WTC11 (cell line): ENCODE measurements at regions not wholly inside any gene's neighbourhood (a gene's known extent, or its start where the extent isn't known, plus 50 kb on each side); places are given as distances from the start of the nearest gene placed in this dataset.

Experiments used
- ATAC-seq: fragments of 200-7000 bp; cut with Tn5 transposase; 2 replicates; pipeline ENCODE4 v1.10.0; 2021; ENCODE audit warnings: mild to moderate bottlenecking, moderate library complexity
- CTCF ChIA-PET: fragments of 300-600 bp; sonication (Branson Sonifier 250); formaldehyde crosslinking; loops from one replicate; lab custom pipeline; 2021; ENCODE audit warnings: antibody characterized with exemption; lab: Charles Lee
- POLR2A ChIA-PET: fragments of 350-600 bp; sonication (Branson Sonifier 250); formaldehyde crosslinking; loops from one replicate; lab custom pipeline; 2021; ENCODE audit warnings: antibody characterized with exemption; lab: Charles Lee
- DNase-seq: peaks from one replicate; pipeline ENCODE4 v3.0.0; 2021; ENCODE audit warnings: low spot score
- H3K27ac Mint-ChIP-seq: 2 replicates; pipeline ENCODE4 v1.8.0; 2021; ENCODE audit warnings: mixed read lengths
- H3K27me3 Mint-ChIP-seq: 2 replicates; pipeline ENCODE4 v1.8.0; 2021; ENCODE audit warnings: low read depth, mild to moderate bottlenecking, moderate library complexity, mixed read lengths
- H3K36me3 Mint-ChIP-seq: 2 replicates; pipeline ENCODE4 v1.8.0; 2021; ENCODE audit warnings: mixed read lengths
- H3K4me1 Mint-ChIP-seq: 2 replicates; pipeline ENCODE4 v1.8.0; 2022; ENCODE audit warnings: mixed read lengths
- H3K4me3 Mint-ChIP-seq: 2 replicates; pipeline ENCODE4 v1.8.0; 2021; ENCODE audit warnings: mild to moderate bottlenecking, moderate library complexity, mixed read lengths
- H3K9me3 Mint-ChIP-seq: 2 replicates; pipeline ENCODE4 v1.8.0; 2021; ENCODE audit warnings: mixed read lengths
- ELF4 ChIP-seq: sonication (generic); formaldehyde crosslinking; IDR thresholded peaks from 2 replicates; pipeline ENCODE4 v1.8.1; 2022; ENCODE audit warnings: low read depth, mild to moderate bottlenecking, moderate library complexity, missing genetic modification reagents
- FOXJ3 ChIP-seq: sonication (generic); formaldehyde crosslinking; IDR thresholded peaks from 2 replicates; pipeline ENCODE4 v1.9.0; 2021; ENCODE audit warnings: missing genetic modification reagents, mild to moderate bottlenecking, borderline replicate concordance
- GRHL2 ChIP-seq: fragments of 250-450 bp; sonication (Bioruptor Pico); IDR thresholded peaks from 2 replicates; pipeline ENCODE4 v1.8.0; 2022; ENCODE audit warnings: mild to moderate bottlenecking, moderate library complexity; ENCODE audit not compliant: insufficient replicate concordance, severe bottlenecking
- IRF1 ChIP-seq: sonication (generic); formaldehyde crosslinking; IDR thresholded peaks from 2 replicates; pipeline ENCODE4 v1.8.0; 2023; ENCODE audit warnings: missing genetic modification reagents
- MXD4 ChIP-seq: fragments of 250-450 bp; sonication (Bioruptor Pico); IDR thresholded peaks from 2 replicates; pipeline ENCODE4 v1.8.0; 2021; ENCODE audit warnings: mild to moderate bottlenecking, moderate library complexity, borderline replicate concordance
- MYBL2 ChIP-seq: sonication (generic); formaldehyde crosslinking; IDR thresholded peaks from 2 replicates; pipeline ENCODE4 v1.8.1; 2023; ENCODE audit warnings: mild to moderate bottlenecking, moderate library complexity, missing genetic modification reagents
- NFATC4 ChIP-seq: fragments of 250-450 bp; sonication (Bioruptor Pico); IDR thresholded peaks from 2 replicates; pipeline ENCODE4 v1.9.0; 2021; ENCODE audit warnings: mild to moderate bottlenecking
- PRRX2 ChIP-seq: fragments of 250-450 bp; sonication (Bioruptor Pico); IDR thresholded peaks from 2 replicates; pipeline ENCODE4 v1.8.0; 2021; ENCODE audit warnings: mild to moderate bottlenecking
- RELA ChIP-seq: sonication (generic); formaldehyde crosslinking; IDR thresholded peaks from 2 replicates; pipeline ENCODE4 v1.8.1; 2022; ENCODE audit warnings: missing genetic modification reagents, mild to moderate bottlenecking, borderline replicate concordance
- RORB ChIP-seq: fragments of 250-450 bp; sonication (Bioruptor Pico); IDR thresholded peaks from 2 replicates; pipeline ENCODE4 v1.9.0; 2021; ENCODE audit warnings: mild to moderate bottlenecking
- SMAD3 ChIP-seq: sonication (generic); formaldehyde crosslinking; IDR thresholded peaks from 2 replicates; pipeline ENCODE4 v1.8.0; 2022; ENCODE audit warnings: missing genetic modification reagents, mild to moderate bottlenecking, borderline replicate concordance
- SMAD4 ChIP-seq: sonication (generic); formaldehyde crosslinking; IDR thresholded peaks from 2 replicates; pipeline ENCODE4 v1.8.0; 2022; ENCODE audit warnings: mild to moderate bottlenecking, missing genetic modification reagents
- TEAD4 ChIP-seq: sonication (generic); formaldehyde crosslinking; IDR thresholded peaks from 2 replicates; pipeline ENCODE4 v1.8.0; 2022; ENCODE audit warnings: mild to moderate bottlenecking, missing genetic modification reagents
- TP53 ChIP-seq: sonication (generic); formaldehyde crosslinking; IDR thresholded peaks from 2 replicates; pipeline ENCODE4 v1.8.1; 2023; ENCODE audit warnings: mild to moderate bottlenecking, missing genetic modification reagents
- ZNF138 ChIP-seq: sonication (generic); formaldehyde crosslinking; conservative IDR thresholded peaks from 2 replicates; pipeline ENCODE4 v1.8.1; 2022; ENCODE audit warnings: mild to moderate bottlenecking, moderate library complexity, missing genetic modification reagents
- ZNF396 ChIP-seq: fragments of 250-450 bp; sonication (Bioruptor Pico); IDR thresholded peaks from 2 replicates; pipeline ENCODE4 v1.8.0; 2021; ENCODE audit warnings: mild to moderate bottlenecking, moderate library complexity, borderline replicate concordance
- ZNF416 ChIP-seq: fragments of 250-450 bp; sonication (Bioruptor Pico); IDR thresholded peaks from 2 replicates; pipeline ENCODE4 v1.9.0; 2021; ENCODE audit warnings: mild to moderate bottlenecking, inconsistent platforms
- TF ChIP-seq, protein P1 (sequence below): sonication (generic); formaldehyde crosslinking; IDR thresholded peaks from 2 replicates; pipeline ENCODE4 v1.8.1; 2023; ENCODE audit warnings: mild to moderate bottlenecking, missing genetic modification reagents
- TF ChIP-seq, protein P2 (sequence below): sonication (generic); formaldehyde crosslinking; IDR thresholded peaks from 2 replicates; pipeline ENCODE4 v1.8.0; 2022; ENCODE audit warnings: mild to moderate bottlenecking, missing genetic modification reagents
- TF ChIP-seq, protein P3 (sequence below): fragments of 250-450 bp; sonication (Bioruptor Pico); IDR thresholded peaks from 2 replicates; pipeline ENCODE4 v1.9.0; 2021; ENCODE audit warnings: mild to moderate bottlenecking
- TF ChIP-seq, protein P4 (sequence below): fragments of 250-450 bp; sonication (Bioruptor Pico); IDR thresholded peaks from 2 replicates; pipeline ENCODE4 v2.1.2; 2022; ENCODE audit warnings: mild to moderate bottlenecking, moderate library complexity
- TF ChIP-seq, protein P5 (sequence below): sonication (generic); formaldehyde crosslinking; IDR thresholded peaks from 2 replicates; pipeline ENCODE4 v1.8.1; 2022; ENCODE audit warnings: low read depth, missing genetic modification reagents, borderline replicate concordance
- TF ChIP-seq, protein P6 (sequence below): sonication (generic); formaldehyde crosslinking; conservative IDR thresholded peaks from 2 replicates; pipeline ENCODE4 v1.8.1; 2022; ENCODE audit warnings: mild to moderate bottlenecking, missing genetic modification reagents

- Mint-ChIP-seq H3K27me3 (peaks cover 51% of the 10 kb centered on the region), H3K4me3 (no peak overlapping the region), H3K4me1 (peaks cover 13% of the 10 kb centered on the region), H3K36me3 (peaks cover 3% of the 10 kb centered on the region; the same call in 1 of the 2 replicates), H3K9me3 (peaks cover 20% of the 10 kb centered on the region), H3K27ac (no peak overlapping the region)
- TF ChIP-seq TEAD4 (CRISPR knock-in tag): no peak
- no peak for TF ChIP-seq GRHL2 (CRISPR knock-in tag)
- TF ChIP-seq, protein P1, sequence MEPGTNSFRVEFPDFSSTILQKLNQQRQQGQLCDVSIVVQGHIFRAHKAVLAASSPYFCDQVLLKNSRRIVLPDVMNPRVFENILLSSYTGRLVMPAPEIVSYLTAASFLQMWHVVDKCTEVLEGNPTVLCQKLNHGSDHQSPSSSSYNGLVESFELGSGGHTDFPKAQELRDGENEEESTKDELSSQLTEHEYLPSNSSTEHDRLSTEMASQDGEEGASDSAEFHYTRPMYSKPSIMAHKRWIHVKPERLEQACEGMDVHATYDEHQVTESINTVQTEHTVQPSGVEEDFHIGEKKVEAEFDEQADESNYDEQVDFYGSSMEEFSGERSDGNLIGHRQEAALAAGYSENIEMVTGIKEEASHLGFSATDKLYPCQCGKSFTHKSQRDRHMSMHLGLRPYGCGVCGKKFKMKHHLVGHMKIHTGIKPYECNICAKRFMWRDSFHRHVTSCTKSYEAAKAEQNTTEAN (CRISPR knock-in tag): no peak
- CTCF ChIA-PET: interaction anchor here (0.7 to 0.9 kb wide), 4 partner anchors 24 to 424 kb away, joined by 3 read pairs; no protein-coding TSS in a partner anchor
- DNase-seq (peak; percentile 17), ATAC-seq (peak; percentile 91)
- POLR2A ChIA-PET: no interaction called here
These were observed 415.1 kb downstream of the INHBA start for GRCh38 chr7:41287559-41288335.

DNA sequence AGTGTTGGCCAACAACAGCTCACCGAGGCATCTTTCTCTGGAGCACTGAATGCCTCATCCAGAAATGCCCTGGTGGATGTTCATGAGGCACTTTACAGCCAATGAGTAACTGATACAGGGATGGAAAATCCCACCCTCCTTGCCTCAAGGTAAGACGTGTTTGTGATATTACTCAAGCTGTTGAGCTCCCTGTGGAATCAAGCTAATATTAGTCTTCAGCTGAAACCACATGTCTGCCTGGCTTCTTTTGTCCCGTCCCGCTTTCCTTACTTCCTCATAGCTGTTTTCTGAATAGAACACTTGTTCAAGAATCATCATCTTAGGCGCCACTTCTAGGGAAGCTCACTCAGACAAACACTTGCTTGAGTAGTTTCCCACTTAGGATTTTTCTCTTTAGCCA is 422.4 kb downstream of the INHBA start:
- POLR2A ChIA-PET: no interaction called here
- no peak for ATAC-seq
- CTCF ChIA-PET: interaction anchor here (1.0 kb wide), 1 partner anchor 425 kb away, joined by 3 read pairs; no protein-coding TSS in a partner anchor

GRCh38 chr7:41277561-41277960 is 425.3 kb downstream of the INHBA start:
- H3K36me3 Mint-ChIP-seq: no peaks in the 10 kb centered on the region
- H3K4me1 Mint-ChIP-seq: no peaks in the 10 kb centered on the region
- H3K27me3 Mint-ChIP-seq: peaks cover 7% of the 10 kb centered on the region
- H3K27ac Mint-ChIP-seq: no peak overlapping the region
- ChIA-PET CTCF (interaction anchor here (0.8 kb wide), 1 partner anchor 427 kb away, joined by 3 read pairs; no protein-coding TSS in a partner anchor), POLR2A (no interaction called here)
- DNase-seq (no peak), ATAC-seq (no peak)
- H3K9me3 Mint-ChIP-seq: no peaks in the 10 kb centered on the region
- no peak overlapping the region for H3K4me3 Mint-ChIP-seq
- no peak for TF ChIP-seq RORB (CRISPR knock-in tag)
- TF ChIP-seq, protein P2, sequence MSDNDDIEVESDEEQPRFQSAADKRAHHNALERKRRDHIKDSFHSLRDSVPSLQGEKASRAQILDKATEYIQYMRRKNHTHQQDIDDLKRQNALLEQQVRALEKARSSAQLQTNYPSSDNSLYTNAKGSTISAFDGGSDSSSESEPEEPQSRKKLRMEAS (CRISPR knock-in tag): no peak
- TF ChIP-seq NFATC4 (CRISPR knock-in tag): no peak
- no peak for TF ChIP-seq ZNF138
- TF ChIP-seq, protein P3, sequence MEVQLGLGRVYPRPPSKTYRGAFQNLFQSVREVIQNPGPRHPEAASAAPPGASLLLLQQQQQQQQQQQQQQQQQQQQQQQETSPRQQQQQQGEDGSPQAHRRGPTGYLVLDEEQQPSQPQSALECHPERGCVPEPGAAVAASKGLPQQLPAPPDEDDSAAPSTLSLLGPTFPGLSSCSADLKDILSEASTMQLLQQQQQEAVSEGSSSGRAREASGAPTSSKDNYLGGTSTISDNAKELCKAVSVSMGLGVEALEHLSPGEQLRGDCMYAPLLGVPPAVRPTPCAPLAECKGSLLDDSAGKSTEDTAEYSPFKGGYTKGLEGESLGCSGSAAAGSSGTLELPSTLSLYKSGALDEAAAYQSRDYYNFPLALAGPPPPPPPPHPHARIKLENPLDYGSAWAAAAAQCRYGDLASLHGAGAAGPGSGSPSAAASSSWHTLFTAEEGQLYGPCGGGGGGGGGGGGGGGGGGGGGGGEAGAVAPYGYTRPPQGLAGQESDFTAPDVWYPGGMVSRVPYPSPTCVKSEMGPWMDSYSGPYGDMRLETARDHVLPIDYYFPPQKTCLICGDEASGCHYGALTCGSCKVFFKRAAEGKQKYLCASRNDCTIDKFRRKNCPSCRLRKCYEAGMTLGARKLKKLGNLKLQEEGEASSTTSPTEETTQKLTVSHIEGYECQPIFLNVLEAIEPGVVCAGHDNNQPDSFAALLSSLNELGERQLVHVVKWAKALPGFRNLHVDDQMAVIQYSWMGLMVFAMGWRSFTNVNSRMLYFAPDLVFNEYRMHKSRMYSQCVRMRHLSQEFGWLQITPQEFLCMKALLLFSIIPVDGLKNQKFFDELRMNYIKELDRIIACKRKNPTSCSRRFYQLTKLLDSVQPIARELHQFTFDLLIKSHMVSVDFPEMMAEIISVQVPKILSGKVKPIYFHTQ (CRISPR knock-in tag): no peak
- no peak for TF ChIP-seq SMAD3 (CRISPR knock-in tag)
- TF ChIP-seq, protein P4, sequence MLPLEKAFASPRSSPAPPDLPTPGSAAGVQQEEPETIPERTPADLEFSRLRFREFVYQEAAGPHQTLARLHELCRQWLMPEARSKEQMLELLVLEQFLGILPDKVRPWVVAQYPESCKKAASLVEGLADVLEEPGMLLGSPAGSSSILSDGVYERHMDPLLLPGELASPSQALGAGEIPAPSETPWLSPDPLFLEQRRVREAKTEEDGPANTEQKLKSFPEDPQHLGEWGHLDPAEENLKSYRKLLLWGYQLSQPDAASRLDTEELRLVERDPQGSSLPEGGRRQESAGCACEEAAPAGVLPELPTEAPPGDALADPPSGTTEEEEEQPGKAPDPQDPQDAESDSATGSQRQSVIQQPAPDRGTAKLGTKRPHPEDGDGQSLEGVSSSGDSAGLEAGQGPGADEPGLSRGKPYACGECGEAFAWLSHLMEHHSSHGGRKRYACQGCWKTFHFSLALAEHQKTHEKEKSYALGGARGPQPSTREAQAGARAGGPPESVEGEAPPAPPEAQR (CRISPR knock-in tag): no peak
- TF ChIP-seq, protein P5, sequence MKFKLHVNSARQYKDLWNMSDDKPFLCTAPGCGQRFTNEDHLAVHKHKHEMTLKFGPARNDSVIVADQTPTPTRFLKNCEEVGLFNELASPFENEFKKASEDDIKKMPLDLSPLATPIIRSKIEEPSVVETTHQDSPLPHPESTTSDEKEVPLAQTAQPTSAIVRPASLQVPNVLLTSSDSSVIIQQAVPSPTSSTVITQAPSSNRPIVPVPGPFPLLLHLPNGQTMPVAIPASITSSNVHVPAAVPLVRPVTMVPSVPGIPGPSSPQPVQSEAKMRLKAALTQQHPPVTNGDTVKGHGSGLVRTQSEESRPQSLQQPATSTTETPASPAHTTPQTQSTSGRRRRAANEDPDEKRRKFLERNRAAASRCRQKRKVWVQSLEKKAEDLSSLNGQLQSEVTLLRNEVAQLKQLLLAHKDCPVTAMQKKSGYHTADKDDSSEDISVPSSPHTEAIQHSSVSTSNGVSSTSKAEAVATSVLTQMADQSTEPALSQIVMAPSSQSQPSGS (CRISPR knock-in tag): no peak
- no peak for TF ChIP-seq RELA (CRISPR knock-in tag)

More for the DNA sequence above, 422.4 kb downstream of the INHBA start:
- Mint-ChIP-seq H3K27me3 (peaks cover 19% of the 10 kb centered on the region), H3K4me1 (no peaks in the 10 kb centered on the region), H3K9me3 (no peaks in the 10 kb centered on the region), H3K4me3 (no peak overlapping the region), H3K27ac (no peak overlapping the region), H3K36me3 (no peaks in the 10 kb centered on the region)
- no peak for TF ChIP-seq TEAD4 (CRISPR knock-in tag)
- TF ChIP-seq MXD4: no peak
- TF ChIP-seq NFATC4 (CRISPR knock-in tag): no peak
- TF ChIP-seq, protein P5 (CRISPR knock-in tag): no peak
- TF ChIP-seq SMAD4 (CRISPR knock-in tag): no peak
- no peak for TF ChIP-seq IRF1 (CRISPR knock-in tag)
- TF ChIP-seq, protein P6, sequence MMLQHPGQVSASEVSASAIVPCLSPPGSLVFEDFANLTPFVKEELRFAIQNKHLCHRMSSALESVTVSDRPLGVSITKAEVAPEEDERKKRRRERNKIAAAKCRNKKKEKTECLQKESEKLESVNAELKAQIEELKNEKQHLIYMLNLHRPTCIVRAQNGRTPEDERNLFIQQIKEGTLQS: no peak
- TF ChIP-seq TP53 (CRISPR knock-in tag): no peak
- no peak for TF ChIP-seq ZNF396 (CRISPR knock-in tag)
- TF ChIP-seq ZNF416 (CRISPR knock-in tag): no peak
- TF ChIP-seq FOXJ3 (CRISPR knock-in tag): no peak
- no peak for TF ChIP-seq MYBL2
- TF ChIP-seq ELF4 (CRISPR knock-in tag): no peak
- TF ChIP-seq PRRX2: no peak
- no peak for TF ChIP-seq ZNF138
- DNase-seq: no peak
